BLaER1 treated with 17β-estradiol and CSF1 and Interleukin-3, amounts not matched to agents 10 nM and 100 nM (cell line): ENCODE measurements at regions not wholly inside any gene's neighbourhood (a gene's known extent, or its start where the extent isn't known, plus 50 kb on each side); places are given as distances from the start of the nearest gene placed in this dataset.

Experiments used
- H3K27ac ChIP-seq, 11 experiments: shearing (Covaris generic); formaldehyde crosslinking; 2 replicates each; pipeline ENCODE4 v1.8.1; 2022
- H3K27me3 ChIP-seq, 11 experiments: shearing (Covaris generic); formaldehyde crosslinking; 2 replicates each; pipeline ENCODE4 v1.8.1; 2022
- H3K36me3 ChIP-seq, 11 experiments: shearing (Covaris generic); formaldehyde crosslinking; 2 replicates each; pipeline ENCODE4 v1.8.1; 2022
- H3K4me1 ChIP-seq, 10 experiments: shearing (Covaris generic); formaldehyde crosslinking; 2 replicates each; pipeline ENCODE4 v1.8.1; 2022
- H3K4me2 ChIP-seq, 11 experiments: shearing (Covaris generic); formaldehyde crosslinking; 2 replicates each; pipeline ENCODE4 v1.8.1; 2022
- H3K4me3 ChIP-seq, 10 experiments: shearing (Covaris generic); formaldehyde crosslinking; 2 replicates each; pipeline ENCODE4 v1.8.1; 2022
- H3K9ac ChIP-seq, 11 experiments: shearing (Covaris generic); formaldehyde crosslinking; 2 replicates each; pipeline ENCODE4 v1.8.1; 2022
- H3K9me3 ChIP-seq, 11 experiments: shearing (Covaris generic); formaldehyde crosslinking; replicated peaks in 1 of 11; 2 replicates each; pipeline ENCODE4 v1.8.1; 2022
- H4K20me1 ChIP-seq, 11 experiments: shearing (Covaris generic); formaldehyde crosslinking; 2 replicates each; pipeline ENCODE4 v1.8.1; 2022
- Cebpa-rat ChIP-seq, 11 experiments: shearing (Covaris generic); IDR thresholded peaks; 2 replicates each; pipeline ENCODE4 v1.8.1; 2022

- H3K27me3 ChIP-seq, result no peaks in the 10 kb centered on the region
Observed at GRCh38 chr2:167493862-167494261, 605.6 kb downstream of the XIRP2 start.

GRCh38 chr2:167492486-167492885, 604.2 kb downstream of the XIRP2 start:
- no peak overlapping the region for H3K27ac ChIP-seq
- no peak for TF ChIP-seq Cebpa-rat (IDR thresholded peaks at IDR 0.05)
- H3K36me3 ChIP-seq, result no peaks in the 10 kb centered on the region
- no peak overlapping the region for H3K4me3 ChIP-seq
- no peak overlapping the region for H3K4me2 ChIP-seq
- H3K27me3 ChIP-seq, result no peaks in the 10 kb centered on the region
- no peaks in the 10 kb centered on the region for H4K20me1 ChIP-seq
- H3K9me3 ChIP-seq, result no peaks in the 10 kb centered on the region
- H3K9ac ChIP-seq, result no peak overlapping the region
- H3K4me1 ChIP-seq, result no peaks in the 10 kb centered on the region

More at GRCh38 chr2:167493862-167494261, 605.6 kb downstream of the XIRP2 start:
- Histone ChIP-seq H3K9me3 (no peaks in the 10 kb centered on the region), H3K36me3 (no peaks in the 10 kb centered on the region), H3K4me2 (no peak overlapping the region), H3K4me1 (no peaks in the 10 kb centered on the region), H3K4me3 (no peak overlapping the region), H3K9ac (no peak overlapping the region), H3K27ac (no peak overlapping the region), H4K20me1 (no peaks in the 10 kb centered on the region)
- TF ChIP-seq Cebpa-rat (IDR thresholded peaks at IDR 0.05), result no peak

- H3K27me3 ChIP-seq, result no peaks in the 10 kb centered on the region
- H3K27ac ChIP-seq, result no peak overlapping the region
- H4K20me1 ChIP-seq, result no peaks in the 10 kb centered on the region
- H3K4me1 ChIP-seq, result no peaks in the 10 kb centered on the region
- H3K9ac ChIP-seq, result no peak overlapping the region
- H3K9me3 ChIP-seq, result no peaks in the 10 kb centered on the region
- H3K4me2 ChIP-seq, result no peak overlapping the region
- no peak overlapping the region for H3K4me3 ChIP-seq
- H3K36me3 ChIP-seq, result no peaks in the 10 kb centered on the region
- no peak for TF ChIP-seq Cebpa-rat (IDR thresholded peaks at IDR 0.05)
Observed at GRCh38 chr2:167491788-167492187, 603.5 kb downstream of the XIRP2 start.

GRCh38 chr2:167490455-167490854, 602.2 kb downstream of the XIRP2 start:
- Histone ChIP-seq H3K9me3 (no peaks in the 10 kb centered on the region), H3K27ac (no peak overlapping the region), H3K36me3 (no peaks in the 10 kb centered on the region), H3K4me1 (no peaks in the 10 kb centered on the region), H3K27me3 (no peaks in the 10 kb centered on the region), H3K4me2 (no peak overlapping the region), H3K4me3 (no peak overlapping the region), H4K20me1 (no peaks in the 10 kb centered on the region), H3K9ac (no peak overlapping the region)
- TF ChIP-seq Cebpa-rat (IDR thresholded peaks at IDR 0.05), result no peak

GRCh38 chr2:167489325-167489724, 601.0 kb downstream of the XIRP2 start:
- no peak for TF ChIP-seq Cebpa-rat (IDR thresholded peaks at IDR 0.05)
- no peak overlapping the region for H3K9ac ChIP-seq

GRCh38 chr2:167487728-167488127, 599.4 kb downstream of the XIRP2 start:
- H3K4me1 ChIP-seq, result no peaks in the 10 kb centered on the region
- H3K9ac ChIP-seq, result no peak overlapping the region
- H3K4me2 ChIP-seq, result no peak overlapping the region
- H3K27me3 ChIP-seq, result no peaks in the 10 kb centered on the region
- no peaks in the 10 kb centered on the region for H4K20me1 ChIP-seq
- H3K4me3 ChIP-seq, result no peak overlapping the region
- TF ChIP-seq Cebpa-rat (IDR thresholded peaks at IDR 0.05), result no peak
- no peak overlapping the region for H3K27ac ChIP-seq
- no peaks in the 10 kb centered on the region for H3K36me3 ChIP-seq
- H3K9me3 ChIP-seq, result no peaks in the 10 kb centered on the region

More at GRCh38 chr2:167489325-167489724, 601.0 kb downstream of the XIRP2 start:
- Histone ChIP-seq H3K4me3 (no peak overlapping the region), H3K4me1 (no peaks in the 10 kb centered on the region), H4K20me1 (no peaks in the 10 kb centered on the region), H3K4me2 (no peak overlapping the region), H3K27ac (no peak overlapping the region), H3K27me3 (no peaks in the 10 kb centered on the region), H3K36me3 (no peaks in the 10 kb centered on the region), H3K9me3 (no peaks in the 10 kb centered on the region)

GRCh38 chr2:167484875-167485274, 596.6 kb downstream of the XIRP2 start:
- Histone ChIP-seq H3K4me1 (no peaks in the 10 kb centered on the region), H3K4me2 (no peak overlapping the region), H3K36me3 (no peaks in the 10 kb centered on the region), H3K9me3 (no peaks in the 10 kb centered on the region), H3K27ac (no peak overlapping the region), H3K9ac (no peak overlapping the region), H3K4me3 (no peak overlapping the region), H3K27me3 (no peaks in the 10 kb centered on the region), H4K20me1 (no peaks in the 10 kb centered on the region)
- TF ChIP-seq Cebpa-rat (IDR thresholded peaks at IDR 0.05), result no peak

- no peak overlapping the region for H3K9ac ChIP-seq
- H3K4me1 ChIP-seq, result no peaks in the 10 kb centered on the region
- no peak overlapping the region for H3K4me3 ChIP-seq
- no peaks in the 10 kb centered on the region for H4K20me1 ChIP-seq
- no peaks in the 10 kb centered on the region for H3K36me3 ChIP-seq
- no peaks in the 10 kb centered on the region for H3K9me3 ChIP-seq
- no peak overlapping the region for H3K27ac ChIP-seq
- H3K4me2 ChIP-seq, result no peak overlapping the region
- no peak for TF ChIP-seq Cebpa-rat (IDR thresholded peaks at IDR 0.05)
- H3K27me3 ChIP-seq, result no peaks in the 10 kb centered on the region
Observed at GRCh38 chr2:167480986-167481309, 592.7 kb downstream of the XIRP2 start.

GRCh38 chr2:167480232-167480985, 592.1 kb downstream of the XIRP2 start:
- Histone ChIP-seq H3K9ac (no peak overlapping the region), H3K4me1 (no peaks in the 10 kb centered on the region), H3K36me3 (no peaks in the 10 kb centered on the region), H3K4me3 (no peak overlapping the region), H3K27ac (no peak overlapping the region), H3K9me3 (no peaks in the 10 kb centered on the region), H3K4me2 (no peak overlapping the region), H3K27me3 (no peaks in the 10 kb centered on the region), H4K20me1 (no peaks in the 10 kb centered on the region)
- no peak for TF ChIP-seq Cebpa-rat (IDR thresholded peaks at IDR 0.05)

- Histone ChIP-seq H3K4me2 (no peak overlapping the region), H3K4me1 (no peaks in the 10 kb centered on the region), H3K27ac (no peak overlapping the region), H3K36me3 (no peaks in the 10 kb centered on the region), H3K9ac (no peak overlapping the region), H3K9me3 (no peaks in the 10 kb centered on the region), H3K27me3 (no peaks in the 10 kb centered on the region), H3K4me3 (no peak overlapping the region), H4K20me1 (no peaks in the 10 kb centered on the region)
- no peak for TF ChIP-seq Cebpa-rat (IDR thresholded peaks at IDR 0.05)
Observed at GRCh38 chr2:167478196-167478595, 589.9 kb downstream of the XIRP2 start.
